ENCODE measurements at regions not wholly inside any gene's neighbourhood (a gene's known extent, or its start where the extent isn't known, plus 50 kb on each side); places are given as distances from the start of the nearest gene placed in this dataset.

- TF ChIP-seq CTCF (IDR thresholded peaks at IDR 0.05; ENCODE audit: low read depth, low read length) (no peak), MAX (IDR thresholded peaks at IDR 0.05; ENCODE audit: low read depth, low read length) (no peak)
These were observed 68.5 kb downstream of the SLC24A2 start for GRCh38 chr9:19720377-19720776.
